Stimulated activated naive CD8-positive, alpha-beta T cell treated with anti-CD3 and anti-CD28 coated beads, Interleukin-15, amount 100 ng/mL, for 72 hours (primary cell): ENCODE measurements at regions not wholly inside any gene's neighbourhood (a gene's known extent, or its start where the extent isn't known, plus 50 kb on each side); places are given as distances from the start of the nearest gene placed in this dataset.
A peak's percentile ranks its signal among the peaks of the same experiment; 100 is the strongest.

Experiments used
- ATAC-seq: fragments of 150-1000 bp; cut with Tn5 transposase; 2 replicates; pipeline ENCODE4 v1.10.0; 2021; ENCODE audit warnings: mild to moderate bottlenecking, moderate library complexity
- DNase-seq, 2 donors: peaks; one replicate each; pipeline ENCODE4 v3.0.0; 2021 to 2022
- H3K27ac Mint-ChIP-seq, 2 donors: one replicate each; pipeline ENCODE4 v1.8.0; 2022; ENCODE audit warnings: mild to moderate bottlenecking in 2 of 2, mixed read lengths in 2 of 2, moderate library complexity in 2 of 2
- H3K27me3 Mint-ChIP-seq: one replicate; pipeline ENCODE4 v1.8.0; 2022; ENCODE audit warnings: mixed read lengths
- H3K4me1 Mint-ChIP-seq: one replicate; pipeline ENCODE4 v1.8.0; 2022; ENCODE audit warnings: mild to moderate bottlenecking, mixed read lengths
- H3K4me3 Mint-ChIP-seq, 2 donors: one replicate each; pipeline ENCODE4 v1.8.0; 2022; ENCODE audit warnings: mild to moderate bottlenecking in 2 of 2, mixed read lengths in 2 of 2, moderate library complexity in 1 of 2
- H3K9me3 Mint-ChIP-seq, 2 donors: one replicate each; pipeline ENCODE4 v1.8.0; 2022; ENCODE audit warnings: mixed read lengths in 2 of 2

DNA sequence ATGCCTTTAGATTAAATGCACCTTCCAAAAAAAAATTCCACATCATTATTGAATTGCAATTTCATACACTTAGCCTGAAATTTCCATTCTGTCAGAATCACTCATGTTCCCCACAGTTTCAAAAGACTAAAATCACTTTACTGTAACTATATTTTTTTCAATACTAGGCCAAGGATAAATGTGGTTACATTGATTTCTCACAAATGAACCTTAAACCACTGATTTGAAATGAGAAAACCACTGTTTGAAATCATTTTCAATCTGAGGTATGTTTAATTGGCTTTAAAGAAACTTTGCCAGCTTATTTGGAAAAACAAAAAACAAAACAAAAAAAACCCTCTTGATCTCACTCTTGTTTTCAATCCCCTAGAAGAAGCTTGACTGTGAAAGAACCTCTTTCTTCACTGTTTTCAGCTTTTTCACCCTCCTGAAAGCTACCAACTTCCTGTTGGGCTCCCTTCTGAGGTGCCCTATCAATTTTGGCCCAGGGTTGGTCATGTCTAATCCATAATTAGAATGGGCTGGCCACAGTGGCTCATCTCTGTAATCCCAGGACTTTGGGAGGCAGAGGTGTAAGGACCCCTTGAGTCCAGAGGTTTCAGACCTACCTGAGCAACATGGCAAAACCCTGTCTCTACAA lies 242.5 kb downstream of the ADGRG6 start:
- peak overlapping the region; percentile 9 to 40 for H3K4me3 Mint-ChIP-seq
- peak overlapping the region in 1 of 2 donors; percentile 24 for H3K27ac Mint-ChIP-seq
- H3K9me3 Mint-ChIP-seq: no peaks in the 10 kb centered on the region

GRCh38 chr6:142545147-142545546 lies 243.3 kb downstream of the ADGRG6 start:
- Mint-ChIP-seq H3K4me3 (peak overlapping the region; percentile 29 to 38), H3K27ac (peak overlapping the region in 1 of 2 donors; percentile 70)
- ATAC-seq: peak; percentile 71

More for the DNA sequence above, 242.5 kb downstream of the ADGRG6 start:
- Mint-ChIP-seq H3K27me3 (no peaks in the 10 kb centered on the region), H3K4me1 (peaks cover 36% of the 10 kb centered on the region)
- DNase-seq (peak in 1 of 2 donors; percentile 30), ATAC-seq (peak; percentile 86)

DNA sequence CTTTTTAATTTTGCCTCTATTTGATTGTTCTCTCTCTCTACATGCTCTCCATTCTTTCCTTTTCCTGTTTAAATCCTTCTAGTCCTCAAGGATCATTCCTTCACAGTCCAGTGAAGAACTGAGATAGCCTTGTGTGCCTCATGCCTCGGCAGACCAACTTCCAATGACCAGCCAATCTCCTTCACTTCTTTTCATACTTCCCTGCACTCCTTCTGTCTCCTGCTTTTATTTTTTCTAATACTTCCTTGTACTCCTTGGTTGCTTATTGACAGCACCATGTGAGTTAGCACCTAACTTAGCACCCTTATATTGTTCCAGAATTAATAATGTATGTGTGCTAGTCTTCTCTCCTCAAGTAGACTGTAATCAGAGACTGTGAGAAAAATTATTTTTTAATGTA lies 246.8 kb downstream of the ADGRG6 start:
- Mint-ChIP-seq H3K27ac (no peak overlapping the region), H3K4me1 (peaks cover 51% of the 10 kb centered on the region), H3K4me3 (no peak overlapping the region)

More at GRCh38 chr6:142545147-142545546, 243.3 kb downstream of the ADGRG6 start:
- no peaks in the 10 kb centered on the region for H3K9me3 Mint-ChIP-seq
- peaks cover 40% of the 10 kb centered on the region for H3K4me1 Mint-ChIP-seq
- DNase-seq: peak in 1 of 2 donors; percentile 35
- H3K27me3 Mint-ChIP-seq: no peaks in the 10 kb centered on the region

DNA sequence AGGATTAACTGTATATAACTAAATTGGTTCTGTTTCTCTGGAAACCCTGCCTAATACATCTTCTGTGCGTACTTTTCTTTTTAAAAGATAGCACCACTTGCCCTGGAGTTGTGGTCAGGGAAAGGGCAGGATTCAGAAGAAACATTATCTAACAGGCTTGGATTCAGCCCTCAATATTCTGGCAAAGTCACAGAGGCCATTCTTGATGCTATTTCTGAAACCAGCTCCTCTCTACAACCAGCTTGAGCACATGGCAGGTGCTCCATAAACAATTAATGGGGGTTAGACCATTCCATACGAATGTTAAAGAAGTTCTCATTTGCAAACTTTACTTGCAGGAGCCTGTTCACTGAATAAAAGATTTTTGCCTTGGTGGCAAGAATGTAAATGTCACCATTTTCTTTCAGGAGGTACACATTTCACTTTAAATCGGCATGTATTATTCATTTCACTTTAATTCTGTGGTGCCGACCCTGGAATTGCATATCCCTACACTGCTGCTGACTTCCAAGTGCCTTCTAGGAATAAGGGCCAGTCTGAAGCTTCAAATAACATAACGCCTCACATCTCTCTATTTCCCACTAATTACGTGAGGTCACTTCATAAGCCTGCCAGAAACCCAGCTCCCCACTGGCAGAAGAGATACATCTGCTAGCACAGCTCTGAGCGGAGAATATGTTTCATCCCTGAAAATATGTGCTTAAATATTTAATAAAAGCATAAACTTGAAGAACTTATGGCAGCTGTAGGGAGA lies 248.7 kb downstream of the ADGRG6 start:
- no peak for DNase-seq
- no peak overlapping the region for H3K27ac Mint-ChIP-seq
- peaks cover 0 to 5% of the 10 kb centered on the region in 2 donors for H3K9me3 Mint-ChIP-seq
- peaks cover 32% of the 10 kb centered on the region for H3K4me1 Mint-ChIP-seq
- no peaks in the 10 kb centered on the region for H3K27me3 Mint-ChIP-seq
- no peak for ATAC-seq
- peak overlapping the region in 1 of 2 donors; percentile 52 for H3K4me3 Mint-ChIP-seq

More for the DNA sequence above, 246.8 kb downstream of the ADGRG6 start:
- Mint-ChIP-seq H3K9me3 (no peaks in the 10 kb centered on the region), H3K27me3 (no peaks in the 10 kb centered on the region)
- no peak for DNase-seq
- no peak for ATAC-seq

- ATAC-seq (peak; percentile 100), DNase-seq (peak; percentile 52 to 81)
- H3K9me3 Mint-ChIP-seq: peaks cover 0 to 8% of the 10 kb centered on the region in 2 donors
- H3K4me3 Mint-ChIP-seq: peak overlapping the region; percentile 52 to 75
- H3K27ac Mint-ChIP-seq: peak overlapping the region in 1 of 2 donors; percentile 62
- peaks cover 30% of the 10 kb centered on the region for H3K4me1 Mint-ChIP-seq
- no peaks in the 10 kb centered on the region for H3K27me3 Mint-ChIP-seq
Observed at GRCh38 chr6:142551274-142551811, 249.5 kb downstream of the ADGRG6 start.

DNA sequence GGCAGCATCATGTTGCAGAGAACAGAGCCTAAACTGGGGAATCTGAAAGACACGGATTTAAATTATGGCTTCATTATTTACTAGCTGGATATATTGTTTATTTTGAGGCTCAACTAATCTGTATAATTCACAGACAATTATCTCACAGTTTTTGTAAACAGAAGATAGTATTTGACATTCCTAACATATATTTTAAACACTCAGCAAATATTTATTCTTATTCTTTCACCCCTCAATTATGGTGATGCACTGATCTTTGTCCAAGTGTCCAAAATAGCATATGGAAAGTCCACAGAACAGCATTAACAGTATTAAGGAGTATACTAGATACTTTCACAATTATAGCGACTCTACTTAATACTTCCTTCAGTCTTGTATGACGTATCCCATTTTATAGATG lies 257.0 kb downstream of the ADGRG6 start:
- no peak for ATAC-seq
- H3K27ac Mint-ChIP-seq: no peak overlapping the region
- no peak for DNase-seq
- peaks cover 23% of the 10 kb centered on the region for H3K4me1 Mint-ChIP-seq
- no peak overlapping the region for H3K4me3 Mint-ChIP-seq
- no peaks in the 10 kb centered on the region for H3K27me3 Mint-ChIP-seq
- peaks cover 4 to 17% of the 10 kb centered on the region in 2 donors for H3K9me3 Mint-ChIP-seq

DNA sequence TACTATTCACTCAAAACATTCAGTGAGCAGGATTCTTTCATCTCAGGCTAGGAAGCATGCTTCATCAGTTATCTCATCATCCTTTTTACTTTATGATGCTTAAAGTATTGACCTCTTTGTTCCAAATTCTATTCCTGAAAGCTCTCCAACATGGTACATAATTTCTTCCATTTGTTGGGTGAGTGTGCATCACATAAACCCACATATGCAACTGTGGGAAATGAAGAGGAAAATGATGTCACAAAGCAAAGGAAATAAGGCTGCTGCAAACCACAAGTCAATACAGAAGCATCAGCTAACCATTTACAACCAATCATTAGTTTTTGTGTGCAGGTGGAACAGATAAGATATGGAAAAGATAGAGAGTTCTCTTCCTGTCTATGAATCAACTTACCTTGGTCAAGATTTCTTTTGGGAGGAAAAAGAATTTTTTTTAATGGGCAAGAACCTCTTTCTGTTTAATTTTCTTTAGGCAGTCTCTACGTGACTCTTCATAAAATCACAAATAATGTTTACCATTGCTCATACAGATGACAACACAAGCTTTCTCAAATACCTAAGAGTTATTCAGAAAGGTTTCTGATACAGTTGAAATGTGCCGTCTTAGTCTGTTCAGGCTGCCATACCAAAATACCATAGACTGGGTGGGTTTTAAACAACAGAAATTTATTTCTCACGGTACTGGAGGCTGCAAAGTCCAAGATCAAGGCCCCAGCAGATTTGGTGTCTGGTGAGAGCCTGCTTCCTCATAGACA lies 259.9 kb downstream of the ADGRG6 start:
- Mint-ChIP-seq H3K4me3 (no peak overlapping the region), H3K27me3 (no peaks in the 10 kb centered on the region)
- no peak for DNase-seq

DNA sequence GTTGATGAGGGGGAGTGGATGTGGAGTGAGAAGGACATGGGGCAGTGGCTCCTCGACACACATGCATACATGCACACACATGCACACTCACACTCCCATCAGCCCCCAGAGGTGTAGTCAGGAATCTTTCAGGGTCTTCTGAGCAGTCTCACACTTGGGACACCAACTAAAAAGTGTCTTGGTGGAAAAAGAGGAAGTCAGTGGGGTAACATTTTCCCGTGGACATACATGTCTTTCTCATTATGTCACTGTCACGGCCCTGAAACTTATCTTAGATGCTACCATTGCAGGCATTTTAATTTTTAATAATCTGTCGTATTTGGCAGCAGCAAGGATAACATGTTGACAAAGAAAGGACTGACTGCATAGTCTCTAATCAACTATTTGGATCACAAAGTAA lies 261.1 kb downstream of the ADGRG6 start:
- no peak overlapping the region for H3K4me3 Mint-ChIP-seq
- no peak overlapping the region for H3K27ac Mint-ChIP-seq
- peaks cover 4 to 5% of the 10 kb centered on the region in 2 donors for H3K9me3 Mint-ChIP-seq
- no peak for DNase-seq
- H3K27me3 Mint-ChIP-seq: no peaks in the 10 kb centered on the region
- peaks cover 40% of the 10 kb centered on the region for H3K4me1 Mint-ChIP-seq
- no peak for ATAC-seq

More for the DNA sequence above, 259.9 kb downstream of the ADGRG6 start:
- peaks cover 29% of the 10 kb centered on the region for H3K4me1 Mint-ChIP-seq
- peak overlapping the region in 1 of 2 donors; percentile 38 for H3K27ac Mint-ChIP-seq
- H3K9me3 Mint-ChIP-seq: peaks cover 4 to 6% of the 10 kb centered on the region in 2 donors
- ATAC-seq: peak; percentile 53

DNA sequence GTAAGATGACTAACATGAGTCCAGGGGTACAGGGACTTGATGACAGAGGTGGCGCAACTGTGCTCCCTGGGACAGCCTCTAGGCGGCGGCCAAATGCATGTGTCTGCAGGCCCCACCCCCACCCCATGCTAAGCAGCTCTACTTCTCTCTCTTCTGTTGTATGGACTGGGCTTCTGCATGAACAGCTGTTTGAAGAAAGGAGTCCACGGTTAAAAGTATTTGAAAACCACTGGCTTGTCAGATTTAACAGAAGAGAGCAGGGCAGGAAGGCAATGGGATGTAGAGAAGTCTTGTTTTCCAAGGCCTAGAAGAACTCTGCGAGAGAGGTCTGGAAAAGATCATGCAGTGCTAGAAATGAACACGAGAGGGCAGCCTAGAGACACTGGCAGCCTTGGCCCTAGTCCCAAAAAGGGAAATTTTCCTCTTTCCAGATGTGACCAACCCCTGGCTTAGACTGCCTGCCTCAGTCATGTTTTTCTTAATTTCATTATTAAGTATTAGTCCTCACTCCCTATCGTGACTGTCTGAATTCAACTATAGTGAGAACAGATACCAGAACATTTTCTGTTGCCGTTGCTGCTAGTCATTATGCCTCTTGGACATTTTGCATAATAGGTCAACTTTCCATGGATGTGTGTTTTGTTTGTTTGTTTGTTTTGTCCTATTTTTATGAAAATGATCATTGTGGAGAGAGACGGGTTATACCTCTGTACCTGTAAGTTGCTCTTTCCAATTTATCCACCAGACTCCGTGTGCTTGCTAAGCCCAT lies 265.0 kb downstream of the ADGRG6 start:
- Mint-ChIP-seq H3K27ac (no peak overlapping the region), H3K27me3 (no peaks in the 10 kb centered on the region), H3K4me1 (peaks cover 57% of the 10 kb centered on the region), H3K9me3 (no peaks in the 10 kb centered on the region), H3K4me3 (no peak overlapping the region)
- DNase-seq (peak; percentile 50 to 55), ATAC-seq (peak; percentile 39)

DNA sequence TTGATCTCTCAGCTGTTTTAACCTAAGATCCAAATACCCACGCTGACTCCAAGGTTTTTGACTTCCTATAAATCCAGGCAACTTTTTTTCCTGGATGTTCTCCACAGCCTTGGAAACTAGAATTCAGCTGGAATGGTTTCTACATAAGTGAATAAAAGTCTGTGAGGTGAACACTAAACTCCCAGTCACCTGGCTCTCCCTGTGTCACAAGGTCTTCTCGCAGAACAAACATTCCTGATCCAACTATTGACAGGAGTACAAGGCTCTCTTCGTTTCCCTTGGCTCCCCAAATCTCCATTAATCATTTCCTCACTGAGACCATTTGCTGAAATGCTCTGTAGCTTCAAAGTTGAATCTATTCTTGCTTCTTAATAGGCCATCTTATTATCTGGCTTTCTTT lies 265.7 kb downstream of the ADGRG6 start:
- DNase-seq (no peak), ATAC-seq (no peak)
- Mint-ChIP-seq H3K27me3 (no peaks in the 10 kb centered on the region), H3K27ac (no peak overlapping the region), H3K4me1 (peaks cover 50% of the 10 kb centered on the region), H3K9me3 (peaks cover 0 to 4% of the 10 kb centered on the region in 2 donors), H3K4me3 (no peak overlapping the region)

DNA sequence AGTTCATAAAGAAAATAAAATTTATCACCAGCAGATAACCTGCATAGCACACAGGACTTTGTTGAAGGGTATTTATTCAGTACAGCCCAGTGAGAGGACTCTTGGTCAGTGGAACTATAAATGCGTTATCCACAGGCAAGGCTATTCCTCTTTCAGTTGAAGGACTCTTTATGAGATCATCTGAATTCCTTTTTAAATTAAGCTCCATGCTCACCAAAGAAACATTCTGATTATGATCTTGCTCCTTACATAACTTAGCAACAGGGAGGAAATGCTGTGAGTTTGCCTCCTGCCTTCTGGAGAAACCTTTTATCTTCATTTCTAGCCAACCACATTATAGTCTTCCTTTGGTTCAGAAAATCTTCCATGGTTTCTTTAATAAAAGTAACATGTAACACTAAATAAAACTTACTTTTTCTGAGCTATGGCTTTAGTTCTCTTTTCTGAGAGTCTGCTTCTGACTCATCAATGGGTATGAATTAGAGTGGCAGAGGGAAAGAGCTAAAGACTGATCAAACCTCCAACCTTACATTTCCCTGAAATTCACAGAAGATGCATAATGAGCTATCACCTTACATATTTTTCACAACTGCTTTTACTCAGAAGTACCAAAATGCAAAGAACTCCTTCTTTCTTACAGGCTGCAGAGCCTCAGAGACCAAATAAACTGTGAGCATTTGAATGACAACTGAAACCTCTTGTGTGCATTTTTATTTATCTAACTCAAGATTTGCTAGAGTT lies 267.2 kb downstream of the ADGRG6 start:
- H3K27ac Mint-ChIP-seq: peak overlapping the region in 1 of 2 donors; percentile 24

DNA sequence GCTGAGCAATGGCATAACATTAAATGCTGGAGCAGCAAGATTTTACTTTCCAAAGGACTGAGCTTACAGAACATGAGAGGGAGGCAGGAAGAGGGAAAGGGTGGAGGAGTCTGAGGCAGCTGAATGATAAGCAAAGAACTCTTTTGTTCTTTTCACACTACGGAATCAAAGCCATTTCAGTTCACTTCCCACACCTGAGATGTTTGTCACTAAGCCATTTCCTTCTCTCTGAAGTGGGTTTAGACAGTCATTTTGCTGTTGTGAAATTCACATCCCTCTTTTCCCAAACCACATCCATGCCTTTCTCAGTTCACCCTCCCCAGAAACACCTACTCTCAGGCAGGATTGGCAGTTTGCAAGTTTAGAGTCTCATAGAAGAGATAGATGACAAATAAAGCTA lies 267.9 kb downstream of the ADGRG6 start:
- ATAC-seq: peak; percentile 59
- Mint-ChIP-seq H3K4me3 (peak overlapping the region; percentile 41 to 63), H3K27ac (peak overlapping the region in 1 of 2 donors; percentile 24), H3K27me3 (no peaks in the 10 kb centered on the region), H3K4me1 (peaks cover 46% of the 10 kb centered on the region), H3K9me3 (peaks cover 16 to 26% of the 10 kb centered on the region in 2 donors)
- DNase-seq: no peak

More for the DNA sequence above, 267.2 kb downstream of the ADGRG6 start:
- peak; percentile 84 for ATAC-seq
- no peaks in the 10 kb centered on the region for H3K27me3 Mint-ChIP-seq
- H3K9me3 Mint-ChIP-seq: peaks cover 13 to 20% of the 10 kb centered on the region in 2 donors
- H3K4me1 Mint-ChIP-seq: peaks cover 46% of the 10 kb centered on the region
- peak overlapping the region; percentile 41 to 63 for H3K4me3 Mint-ChIP-seq
- no peak for DNase-seq

DNA sequence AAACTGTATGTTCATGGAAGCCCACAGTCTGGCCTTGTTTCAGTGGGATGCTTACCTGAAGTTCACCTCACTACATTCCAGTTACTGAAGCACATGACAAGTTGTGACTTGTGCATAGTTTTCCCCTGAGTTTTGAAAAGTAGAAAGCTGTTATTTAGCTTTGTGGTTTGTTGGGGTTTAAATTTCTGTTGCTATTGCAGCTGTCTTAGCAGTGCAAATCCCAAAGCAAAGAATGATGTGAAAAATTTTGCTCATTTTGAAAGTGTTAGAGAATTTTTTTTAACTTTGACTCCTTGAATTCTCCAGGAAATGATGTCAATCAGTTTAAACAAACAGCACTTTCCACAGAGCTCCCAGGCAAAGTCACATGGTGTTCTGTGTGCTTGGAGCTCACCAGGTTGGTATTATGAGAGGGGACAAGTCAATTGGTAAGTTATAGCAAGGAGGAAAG lies 268.4 kb downstream of the ADGRG6 start:
- Mint-ChIP-seq H3K9me3 (peaks cover 21 to 31% of the 10 kb centered on the region in 2 donors), H3K4me1 (peaks cover 46% of the 10 kb centered on the region), H3K4me3 (peak overlapping the region in 1 of 2 donors; percentile 41), H3K27me3 (no peaks in the 10 kb centered on the region), H3K27ac (no peak overlapping the region)
- DNase-seq (no peak), ATAC-seq (no peak)

DNA sequence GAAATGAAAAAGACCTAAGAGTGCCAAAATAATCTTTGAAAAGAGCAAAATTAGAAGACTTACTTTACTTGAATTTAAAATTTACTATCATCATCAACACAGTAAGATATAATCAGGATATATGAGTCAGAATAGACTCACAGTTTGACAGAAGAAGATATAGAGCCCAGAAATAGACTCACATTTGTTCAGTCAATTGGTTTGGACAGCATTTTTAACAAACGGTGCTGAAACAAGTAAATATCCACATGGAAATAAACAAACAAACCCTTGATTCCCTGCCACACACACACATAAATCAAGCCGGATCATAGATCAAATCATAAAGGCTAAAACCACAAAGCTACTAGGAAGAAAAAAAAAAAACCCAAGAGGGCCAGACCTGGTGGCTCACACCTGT lies 291.1 kb downstream of the ADGRG6 start:
- H3K4me1 Mint-ChIP-seq: no peaks in the 10 kb centered on the region
- no peak overlapping the region for H3K4me3 Mint-ChIP-seq

More for the DNA sequence above, 291.1 kb downstream of the ADGRG6 start:
- Mint-ChIP-seq H3K27me3 (peaks cover 9% of the 10 kb centered on the region), H3K9me3 (peaks cover 5 to 31% of the 10 kb centered on the region in 2 donors), H3K27ac (no peak overlapping the region)
- no peak for ATAC-seq
- DNase-seq: no peak
